GM23338 (cell line): ENCODE measurements at regions not wholly inside any gene's neighbourhood (a gene's known extent, or its start where the extent isn't known, plus 50 kb on each side); places are given as distances from the start of the nearest gene placed in this dataset.

Source experiments
- ATAC-seq: fragments of 200-7000 bp; cut with Tn5 transposase; 3 replicates; pipeline ENCODE4 v1.9.1; 2020
- DNase-seq: peaks from one replicate; pipeline ENCODE4 v3.0.0-alpha.2; 2015; ENCODE audit warnings: low spot score
- H2AFZ ChIP-seq: fragments of 200-600 bp; sonication (generic); 2 replicates; pipeline ENCODE4 v1.8.0; 2016; ENCODE audit warnings: antibody characterized with exemption, mild to moderate bottlenecking, moderate library complexity
- H3F3A ChIP-seq: fragments of 200-600 bp; sonication (generic); replicated peaks from 2 replicates; pipeline ENCODE4 v1.8.0; 2017; ENCODE audit warnings: antibody characterized with exemption, mixed run types, low read depth
- H3K27ac ChIP-seq: fragments of 200-600 bp; sonication (generic); 2 replicates; pipeline ENCODE4 v1.6.1; 2016; ENCODE audit warnings: low read depth
- H3K27me3 ChIP-seq: fragments of 200-600 bp; sonication (generic); 2 replicates; pipeline ENCODE4 v1.8.0; 2016; ENCODE audit warnings: mild to moderate bottlenecking, mixed run types, moderate library complexity; ENCODE audit not compliant: insufficient read depth
- H3K36me3 ChIP-seq: fragments of 200-600 bp; sonication (generic); 2 replicates; pipeline ENCODE4 v1.8.0; 2016; ENCODE audit warnings: mild to moderate bottlenecking; ENCODE audit not compliant: insufficient read depth
- H3K4me1 ChIP-seq: fragments of 200-600 bp; sonication (generic); 2 replicates; pipeline ENCODE4 v1.8.0; 2016; ENCODE audit warnings: mild to moderate bottlenecking, moderate library complexity; ENCODE audit not compliant: insufficient read depth
- H3K4me2 ChIP-seq: fragments of 200-600 bp; sonication (generic); 2 replicates; pipeline ENCODE4 v1.7.1; 2017; ENCODE audit warnings: mixed run types
- H3K4me3 ChIP-seq: fragments of 200-600 bp; sonication (generic); 2 replicates; pipeline ENCODE4 v1.6.1; 2016; ENCODE audit warnings: mixed run types
- H3K79me2 ChIP-seq: fragments of 200-600 bp; sonication (generic); replicated peaks from 2 replicates; pipeline ENCODE4 v1.8.0; 2017; ENCODE audit warnings: mild to moderate bottlenecking; ENCODE audit not compliant: insufficient read depth
- H3K9me2 ChIP-seq: fragments of 200-600 bp; sonication (generic); 2 replicates; pipeline ENCODE4 v1.8.0; 2017; ENCODE audit not compliant: insufficient read depth
- H4K20me1 ChIP-seq: fragments of 200-600 bp; sonication (generic); replicated peaks from 2 replicates; pipeline ENCODE4 v1.8.0; 2017; ENCODE audit warnings: mild to moderate bottlenecking; ENCODE audit not compliant: insufficient read depth
- H3K27ac Mint-ChIP-seq: 2 replicates; pipeline ENCODE4 v1.8.0; 2020; ENCODE audit warnings: inconsistent platforms, mild to moderate bottlenecking, moderate library complexity, mixed read lengths
- H3K27me3 Mint-ChIP-seq: 3 replicates; pipeline ENCODE4 v1.8.0; 2022; ENCODE audit warnings: low read depth, mild to moderate bottlenecking, moderate library complexity, mixed read lengths, inconsistent platforms; ENCODE audit not compliant: insufficient read depth, poor library complexity
- H3K36me3 Mint-ChIP-seq: 3 replicates; pipeline ENCODE4 v1.8.0; 2021; ENCODE audit warnings: low read depth, mild to moderate bottlenecking, inconsistent platforms, moderate library complexity, mixed read lengths
- H3K4me1 Mint-ChIP-seq: 3 replicates; pipeline ENCODE4 v1.8.0; 2020; ENCODE audit warnings: mild to moderate bottlenecking, inconsistent platforms, mixed read lengths
- H3K4me3 Mint-ChIP-seq: 3 replicates; pipeline ENCODE4 v1.8.0; 2021; ENCODE audit warnings: moderate library complexity, mild to moderate bottlenecking, inconsistent platforms, mixed read lengths
- H3K9me3 Mint-ChIP-seq: 3 replicates; pipeline ENCODE4 v1.8.0; 2020; ENCODE audit warnings: moderate library complexity, mild to moderate bottlenecking, inconsistent platforms, mixed read lengths
- CREB1 ChIP-seq: fragments of 250-450 bp; sonication (Bioruptor Pico); IDR thresholded peaks from 2 replicates; pipeline ENCODE4 v1.5.0; 2020; ENCODE audit warnings: low read depth, mild to moderate bottlenecking, moderate library complexity
- EZH2 ChIP-seq: fragments of 200-600 bp; sonication (generic); IDR thresholded peaks from one replicate; pipeline ENCODE4 v1.8.0; 2017; ENCODE audit warnings: antibody characterized with exemption, mild to moderate bottlenecking, low read depth; ENCODE audit not compliant: unreplicated experiment
- NANOG ChIP-seq: IDR thresholded peaks from 2 replicates; pipeline ENCODE4 v1.6.1; 2016; ENCODE audit warnings: antibody characterized with exemption, borderline replicate concordance
- ZNF114 ChIP-seq: fragments of 250-450 bp; sonication (Bioruptor Pico); IDR thresholded peaks from 2 replicates; pipeline ENCODE4 v1.5.0; 2020; ENCODE audit warnings: mild to moderate bottlenecking, moderate library complexity
- TF ChIP-seq, protein P1 (sequence below): fragments of 250-450 bp; sonication (Bioruptor Pico); IDR thresholded peaks from 2 replicates; pipeline ENCODE4 v1.5.0; 2020; ENCODE audit warnings: mild to moderate bottlenecking, moderate library complexity
- TF ChIP-seq, protein P2 (sequence below), 2 experiments: fragments of 200-600 bp in 1 of 2; sonication (generic) in 1 of 2; conservative IDR thresholded peaks; 2 replicates each; pipeline versions ENCODE4 v1.5.1 to v1.6.1; 2016 to 2017; ENCODE audit warnings: antibody characterized with exemption in 2 of 2, low read depth in 2 of 2, mild to moderate bottlenecking in 2 of 2, moderate library complexity in 1 of 2

DNA sequence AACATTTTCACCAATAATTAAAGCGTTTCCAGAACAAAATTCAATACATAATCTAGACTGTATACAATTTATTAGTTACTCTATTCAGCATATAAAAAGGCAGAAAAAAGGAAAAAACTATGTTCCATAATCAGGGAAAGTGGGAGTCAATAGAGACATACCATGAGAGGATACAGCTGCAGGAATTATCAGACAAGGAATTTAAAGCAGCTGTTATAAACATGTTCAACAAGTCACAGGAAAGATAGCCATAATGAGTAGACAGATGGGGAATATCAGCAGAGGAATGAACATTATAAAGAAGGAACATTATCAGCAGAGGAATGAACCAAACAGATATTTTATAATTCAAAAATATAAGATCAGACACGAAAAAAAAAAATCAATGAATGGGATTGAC is 500.6 kb upstream of the RPS6KA3 start (continued):
- TF ChIP-seq, protein P1, sequence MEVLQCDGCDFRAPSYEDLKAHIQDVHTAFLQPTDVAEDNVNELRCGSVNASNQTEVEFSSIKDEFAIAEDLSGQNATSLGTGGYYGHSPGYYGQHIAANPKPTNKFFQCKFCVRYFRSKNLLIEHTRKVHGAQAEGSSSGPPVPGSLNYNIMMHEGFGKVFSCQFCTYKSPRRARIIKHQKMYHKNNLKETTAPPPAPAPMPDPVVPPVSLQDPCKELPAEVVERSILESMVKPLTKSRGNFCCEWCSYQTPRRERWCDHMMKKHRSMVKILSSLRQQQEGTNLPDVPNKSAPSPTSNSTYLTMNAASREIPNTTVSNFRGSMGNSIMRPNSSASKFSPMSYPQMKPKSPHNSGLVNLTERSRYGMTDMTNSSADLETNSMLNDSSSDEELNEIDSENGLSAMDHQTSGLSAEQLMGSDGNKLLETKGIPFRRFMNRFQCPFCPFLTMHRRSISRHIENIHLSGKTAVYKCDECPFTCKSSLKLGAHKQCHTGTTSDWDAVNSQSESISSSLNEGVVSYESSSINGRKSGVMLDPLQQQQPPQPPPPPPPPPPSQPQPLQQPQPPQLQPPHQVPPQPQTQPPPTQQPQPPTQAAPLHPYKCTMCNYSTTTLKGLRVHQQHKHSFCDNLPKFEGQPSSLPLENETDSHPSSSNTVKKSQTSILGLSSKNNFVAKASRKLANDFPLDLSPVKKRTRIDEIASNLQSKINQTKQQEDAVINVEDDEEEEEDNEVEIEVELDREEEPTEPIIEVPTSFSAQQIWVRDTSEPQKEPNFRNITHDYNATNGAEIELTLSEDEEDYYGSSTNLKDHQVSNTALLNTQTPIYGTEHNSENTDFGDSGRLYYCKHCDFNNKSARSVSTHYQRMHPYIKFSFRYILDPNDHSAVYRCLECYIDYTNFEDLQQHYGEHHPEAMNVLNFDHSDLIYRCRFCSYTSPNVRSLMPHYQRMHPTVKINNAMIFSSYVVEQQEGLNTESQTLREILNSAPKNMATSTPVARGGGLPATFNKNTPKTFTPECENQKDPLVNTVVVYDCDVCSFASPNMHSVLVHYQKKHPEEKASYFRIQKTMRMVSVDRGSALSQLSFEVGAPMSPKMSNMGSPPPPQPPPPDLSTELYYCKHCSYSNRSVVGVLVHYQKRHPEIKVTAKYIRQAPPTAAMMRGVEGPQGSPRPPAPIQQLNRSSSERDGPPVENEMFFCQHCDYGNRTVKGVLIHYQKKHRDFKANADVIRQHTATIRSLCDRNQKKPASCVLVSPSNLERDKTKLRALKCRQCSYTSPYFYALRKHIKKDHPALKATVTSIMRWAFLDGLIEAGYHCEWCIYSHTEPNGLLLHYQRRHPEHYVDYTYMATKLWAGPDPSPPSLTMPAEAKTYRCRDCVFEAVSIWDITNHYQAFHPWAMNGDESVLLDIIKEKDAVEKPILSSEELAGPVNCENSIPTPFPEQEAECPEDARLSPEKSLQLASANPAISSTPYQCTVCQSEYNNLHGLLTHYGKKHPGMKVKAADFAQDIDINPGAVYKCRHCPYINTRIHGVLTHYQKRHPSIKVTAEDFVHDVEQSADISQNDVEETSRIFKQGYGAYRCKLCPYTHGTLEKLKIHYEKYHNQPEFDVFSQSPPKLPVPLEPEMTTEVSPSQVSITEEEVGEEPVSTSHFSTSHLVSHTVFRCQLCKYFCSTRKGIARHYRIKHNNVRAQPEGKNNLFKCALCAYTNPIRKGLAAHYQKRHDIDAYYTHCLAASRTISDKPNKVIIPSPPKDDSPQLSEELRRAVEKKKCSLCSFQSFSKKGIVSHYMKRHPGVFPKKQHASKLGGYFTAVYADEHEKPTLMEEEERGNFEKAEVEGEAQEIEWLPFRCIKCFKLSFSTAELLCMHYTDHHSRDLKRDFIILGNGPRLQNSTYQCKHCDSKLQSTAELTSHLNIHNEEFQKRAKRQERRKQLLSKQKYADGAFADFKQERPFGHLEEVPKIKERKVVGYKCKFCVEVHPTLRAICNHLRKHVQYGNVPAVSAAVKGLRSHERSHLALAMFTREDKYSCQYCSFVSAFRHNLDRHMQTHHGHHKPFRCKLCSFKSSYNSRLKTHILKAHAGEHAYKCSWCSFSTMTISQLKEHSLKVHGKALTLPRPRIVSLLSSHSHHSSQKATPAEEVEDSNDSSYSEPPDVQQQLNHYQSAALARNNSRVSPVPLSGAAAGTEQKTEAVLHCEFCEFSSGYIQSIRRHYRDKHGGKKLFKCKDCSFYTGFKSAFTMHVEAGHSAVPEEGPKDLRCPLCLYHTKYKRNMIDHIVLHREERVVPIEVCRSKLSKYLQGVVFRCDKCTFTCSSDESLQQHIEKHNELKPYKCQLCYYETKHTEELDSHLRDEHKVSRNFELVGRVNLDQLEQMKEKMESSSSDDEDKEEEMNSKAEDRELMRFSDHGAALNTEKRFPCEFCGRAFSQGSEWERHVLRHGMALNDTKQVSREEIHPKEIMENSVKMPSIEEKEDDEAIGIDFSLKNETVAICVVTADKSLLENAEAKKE: no peak
- TF ChIP-seq EZH2 (no peak), ZNF114 (CRISPR knock-in tag) (no peak)

DNA sequence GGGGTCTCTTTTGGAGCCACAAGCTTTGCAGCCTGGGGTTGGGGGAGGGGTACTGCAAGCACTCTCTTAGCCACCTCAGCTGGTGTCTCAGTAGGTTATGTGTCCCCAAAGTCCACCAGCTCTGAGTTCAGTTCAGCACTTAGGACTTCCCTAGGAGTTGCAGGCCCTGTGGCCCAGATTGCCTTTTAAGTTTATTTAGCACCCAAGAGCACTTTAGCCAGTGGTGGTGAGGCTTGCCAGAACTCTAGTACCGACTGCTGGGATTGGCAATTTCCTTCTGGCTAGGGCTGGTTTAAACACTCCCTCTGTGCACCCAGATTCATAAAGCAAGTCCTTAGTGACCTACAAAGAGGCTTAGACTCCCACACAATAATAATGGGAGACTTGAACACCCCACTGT is 489.9 kb upstream of the RPS6KA3 start:
- H3K36me3 Mint-ChIP-seq: no peaks in the 10 kb centered on the region
- ATAC-seq: no peak
- H3K4me3 Mint-ChIP-seq: no peak overlapping the region
- no peak for TF ChIP-seq ZNF114 (CRISPR knock-in tag)
- TF ChIP-seq, protein P2, sequence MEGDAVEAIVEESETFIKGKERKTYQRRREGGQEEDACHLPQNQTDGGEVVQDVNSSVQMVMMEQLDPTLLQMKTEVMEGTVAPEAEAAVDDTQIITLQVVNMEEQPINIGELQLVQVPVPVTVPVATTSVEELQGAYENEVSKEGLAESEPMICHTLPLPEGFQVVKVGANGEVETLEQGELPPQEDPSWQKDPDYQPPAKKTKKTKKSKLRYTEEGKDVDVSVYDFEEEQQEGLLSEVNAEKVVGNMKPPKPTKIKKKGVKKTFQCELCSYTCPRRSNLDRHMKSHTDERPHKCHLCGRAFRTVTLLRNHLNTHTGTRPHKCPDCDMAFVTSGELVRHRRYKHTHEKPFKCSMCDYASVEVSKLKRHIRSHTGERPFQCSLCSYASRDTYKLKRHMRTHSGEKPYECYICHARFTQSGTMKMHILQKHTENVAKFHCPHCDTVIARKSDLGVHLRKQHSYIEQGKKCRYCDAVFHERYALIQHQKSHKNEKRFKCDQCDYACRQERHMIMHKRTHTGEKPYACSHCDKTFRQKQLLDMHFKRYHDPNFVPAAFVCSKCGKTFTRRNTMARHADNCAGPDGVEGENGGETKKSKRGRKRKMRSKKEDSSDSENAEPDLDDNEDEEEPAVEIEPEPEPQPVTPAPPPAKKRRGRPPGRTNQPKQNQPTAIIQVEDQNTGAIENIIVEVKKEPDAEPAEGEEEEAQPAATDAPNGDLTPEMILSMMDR (conservative IDR thresholded peaks at IDR 0.05; ENCODE audit: low read depth in 2 of 2): no peak
- TF ChIP-seq, protein P1: no peak
- no peak for TF ChIP-seq NANOG
- no peak for TF ChIP-seq CREB1 (CRISPR knock-in tag)
- no peak for TF ChIP-seq EZH2

More for the DNA sequence above, 489.9 kb upstream of the RPS6KA3 start:
- Mint-ChIP-seq H3K27me3 (no peaks in the 10 kb centered on the region), H3K4me1 (no peaks in the 10 kb centered on the region), H3K9me3 (no peaks in the 10 kb centered on the region; the same call in 1 of the 3 replicates), H3K27ac (no peak overlapping the region)
- H3K79me2 ChIP-seq: no peaks in the 10 kb centered on the region
- H3K4me2 ChIP-seq: no peak overlapping the region
- no peaks in the 10 kb centered on the region for H3K4me1 ChIP-seq
- H3K4me3 ChIP-seq: no peak overlapping the region
- H3K27ac ChIP-seq: no peak overlapping the region
- H3F3A ChIP-seq: no peaks in the 10 kb centered on the region
- H3K36me3 ChIP-seq: no peaks in the 10 kb centered on the region
- no peak for DNase-seq
- H4K20me1 ChIP-seq: no peaks in the 10 kb centered on the region
- H3K9me2 ChIP-seq: no peaks in the 10 kb centered on the region
- H2AFZ ChIP-seq: no peak overlapping the region
- no peaks in the 10 kb centered on the region for H3K27me3 ChIP-seq
